ENCODE measurements at regions not wholly inside any gene's neighbourhood (a gene's known extent, or its start where the extent isn't known, plus 50 kb on each side); places are given as distances from the start of the nearest gene placed in this dataset.
"Not testable (repeated sequence)": the region's sequence is repeated elsewhere in the genome, so short reads cannot be mapped to it uniquely, and the experiment has no call there.

DNA sequence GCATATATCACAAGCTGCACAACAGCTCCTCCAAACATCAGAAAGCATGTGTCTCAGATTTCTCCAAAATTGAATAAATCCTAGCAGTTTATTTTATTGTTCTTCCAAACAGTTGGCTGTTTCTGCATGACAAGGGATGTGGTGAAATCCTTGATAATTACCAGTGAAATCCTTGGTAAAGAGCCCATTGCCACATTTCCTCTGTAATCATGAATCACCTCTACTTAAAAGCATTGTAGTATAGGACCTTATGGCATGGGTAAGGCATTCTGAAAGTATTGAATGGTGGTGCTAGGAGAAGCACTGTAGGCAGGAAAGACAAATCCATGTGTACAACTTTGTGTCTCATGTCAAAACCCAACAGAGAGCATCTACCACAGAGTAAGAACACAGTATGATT is 135.8 kb upstream of the NDST3 start:
- H3K27me3 ChIP-seq = no peaks in the 10 kb centered on the region
- no peak overlapping the region for H3K27ac ChIP-seq
- H3K4me3 ChIP-seq = no peak overlapping the region
- no peaks in the 10 kb centered on the region for H3K9me3 ChIP-seq
- intact Hi-C loops (cut with DNase I; ENCODE audit: low total_unique reads) = no loop called here
- no peaks in the 10 kb centered on the region for H3K36me3 ChIP-seq
- no peaks in the 10 kb centered on the region for H3K4me1 ChIP-seq
- no peak for TF ChIP-seq POLR2A (IDR thresholded peaks at IDR 0.05)
- TF ChIP-seq, protein P1, sequence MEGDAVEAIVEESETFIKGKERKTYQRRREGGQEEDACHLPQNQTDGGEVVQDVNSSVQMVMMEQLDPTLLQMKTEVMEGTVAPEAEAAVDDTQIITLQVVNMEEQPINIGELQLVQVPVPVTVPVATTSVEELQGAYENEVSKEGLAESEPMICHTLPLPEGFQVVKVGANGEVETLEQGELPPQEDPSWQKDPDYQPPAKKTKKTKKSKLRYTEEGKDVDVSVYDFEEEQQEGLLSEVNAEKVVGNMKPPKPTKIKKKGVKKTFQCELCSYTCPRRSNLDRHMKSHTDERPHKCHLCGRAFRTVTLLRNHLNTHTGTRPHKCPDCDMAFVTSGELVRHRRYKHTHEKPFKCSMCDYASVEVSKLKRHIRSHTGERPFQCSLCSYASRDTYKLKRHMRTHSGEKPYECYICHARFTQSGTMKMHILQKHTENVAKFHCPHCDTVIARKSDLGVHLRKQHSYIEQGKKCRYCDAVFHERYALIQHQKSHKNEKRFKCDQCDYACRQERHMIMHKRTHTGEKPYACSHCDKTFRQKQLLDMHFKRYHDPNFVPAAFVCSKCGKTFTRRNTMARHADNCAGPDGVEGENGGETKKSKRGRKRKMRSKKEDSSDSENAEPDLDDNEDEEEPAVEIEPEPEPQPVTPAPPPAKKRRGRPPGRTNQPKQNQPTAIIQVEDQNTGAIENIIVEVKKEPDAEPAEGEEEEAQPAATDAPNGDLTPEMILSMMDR (IDR thresholded peaks at IDR 0.05) = no peak
- DNase-seq = no peak

DNA sequence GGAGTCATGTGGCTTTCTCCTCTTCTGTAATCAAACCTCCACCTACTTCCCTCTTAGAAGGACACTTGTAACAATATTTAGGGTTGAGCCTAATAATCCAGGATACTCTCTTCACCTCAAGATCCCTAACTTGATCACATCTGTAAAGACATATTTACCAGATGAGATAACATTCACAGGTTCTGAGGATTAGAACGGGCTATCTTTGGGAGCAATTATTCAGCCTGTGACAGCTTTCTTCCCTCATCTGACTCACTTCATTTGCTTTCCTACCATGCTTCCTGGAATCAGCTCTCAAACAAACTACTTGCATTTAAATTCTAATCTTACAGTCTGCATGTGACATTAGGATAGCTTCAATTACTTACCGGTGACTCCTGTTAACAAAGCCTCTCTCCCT is 133.5 kb upstream of the NDST3 start:
- H3K27me3 ChIP-seq = no peaks in the 10 kb centered on the region

DNA sequence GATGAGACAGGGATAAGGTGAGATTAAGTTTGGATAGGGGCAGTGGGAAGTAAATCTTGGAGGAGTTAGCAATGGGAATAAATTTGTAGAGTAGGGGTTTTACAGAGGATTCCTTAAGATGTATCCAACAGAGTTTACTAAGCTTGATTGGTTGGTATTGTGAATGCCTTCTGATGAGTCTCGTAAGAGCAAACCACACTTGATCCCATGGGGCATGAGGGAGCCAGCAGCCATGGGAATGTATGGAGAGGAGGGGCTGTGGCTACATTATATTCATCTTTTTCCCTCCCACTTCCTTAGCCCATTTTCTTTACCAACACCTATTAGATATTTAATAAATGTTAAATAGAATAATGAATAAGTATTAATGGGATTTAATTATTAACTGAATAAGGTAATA is 126.6 kb upstream of the NDST3 start:
- H3K27ac ChIP-seq = no peak overlapping the region
- no peaks in the 10 kb centered on the region for H3K4me1 ChIP-seq
- no peak overlapping the region for H3K4me3 ChIP-seq
- no peaks in the 10 kb centered on the region for H3K27me3 ChIP-seq
- intact Hi-C loops (cut with DNase I; ENCODE audit: low total_unique reads) = no loop called here
- no peaks in the 10 kb centered on the region for H3K9me3 ChIP-seq
- DNase-seq = no peak
- H3K36me3 ChIP-seq = no peaks in the 10 kb centered on the region
- no peak for TF ChIP-seq POLR2A (IDR thresholded peaks at IDR 0.05)
- TF ChIP-seq, protein P1 (IDR thresholded peaks at IDR 0.05) = no peak

More for the DNA sequence above, 133.5 kb upstream of the NDST3 start:
- Histone ChIP-seq H3K4me1 (no peaks in the 10 kb centered on the region), H3K4me3 (no peak overlapping the region), H3K27ac (no peak overlapping the region), H3K36me3 (no peaks in the 10 kb centered on the region), H3K9me3 (no peaks in the 10 kb centered on the region)
- TF ChIP-seq, protein P1 (IDR thresholded peaks at IDR 0.05) = no peak
- intact Hi-C loops (cut with DNase I; ENCODE audit: low total_unique reads) = no loop called here
- no peak for DNase-seq

DNA sequence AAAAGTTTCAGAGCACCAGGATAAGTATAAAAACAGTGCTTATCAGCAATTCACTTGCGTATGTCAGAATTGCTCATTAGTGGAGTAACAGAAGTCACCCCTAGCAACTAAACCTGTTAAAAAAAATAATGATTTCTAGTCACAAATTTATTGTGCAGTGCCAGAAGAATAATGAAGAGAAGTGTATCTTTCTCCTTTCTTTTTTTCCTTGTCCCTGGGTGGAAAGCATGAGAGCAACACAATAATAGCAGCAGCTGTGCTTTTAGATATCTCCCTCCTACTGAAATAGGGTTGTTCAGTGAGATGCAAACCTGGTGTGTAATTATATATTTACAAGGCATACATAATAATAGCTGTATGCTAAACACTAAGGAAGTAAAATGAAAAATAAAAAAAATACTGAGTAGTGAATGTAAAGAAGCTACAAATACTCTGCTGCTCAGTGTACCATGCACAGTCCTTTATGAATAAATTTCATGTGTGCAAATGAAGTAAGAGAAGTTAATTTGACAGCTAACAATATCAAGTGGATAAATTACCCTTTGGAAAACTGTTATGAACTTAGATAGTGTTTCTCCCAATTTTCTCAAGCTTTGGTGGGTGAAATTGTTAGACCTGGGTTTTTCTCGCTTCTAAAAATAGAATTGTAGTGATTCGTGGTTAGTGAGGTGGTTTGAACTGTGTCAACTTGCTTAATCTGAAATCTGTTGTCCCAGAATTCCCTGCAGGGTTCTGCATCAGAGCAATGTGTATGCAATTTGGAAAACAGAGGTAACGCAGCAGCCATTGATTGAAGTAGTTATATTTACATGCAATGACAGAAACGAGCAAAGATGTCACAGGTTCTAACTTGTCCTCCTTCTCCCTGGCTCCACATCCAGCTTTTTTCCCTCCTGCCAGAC is 125.7 kb upstream of the NDST3 start:
- no peak for TF ChIP-seq POLR2A (IDR thresholded peaks at IDR 0.05)
- TF ChIP-seq, protein P1 (IDR thresholded peaks at IDR 0.05) = no peak
- no peaks in the 10 kb centered on the region for H3K36me3 ChIP-seq
- DNase-seq = no peak
- H3K27ac ChIP-seq = no peak overlapping the region
- intact Hi-C loops (cut with DNase I; ENCODE audit: low total_unique reads) = no loop called here
- no peak overlapping the region for H3K4me3 ChIP-seq
- no peaks in the 10 kb centered on the region for H3K4me1 ChIP-seq
- no peaks in the 10 kb centered on the region for H3K9me3 ChIP-seq
- H3K27me3 ChIP-seq = no peaks in the 10 kb centered on the region

DNA sequence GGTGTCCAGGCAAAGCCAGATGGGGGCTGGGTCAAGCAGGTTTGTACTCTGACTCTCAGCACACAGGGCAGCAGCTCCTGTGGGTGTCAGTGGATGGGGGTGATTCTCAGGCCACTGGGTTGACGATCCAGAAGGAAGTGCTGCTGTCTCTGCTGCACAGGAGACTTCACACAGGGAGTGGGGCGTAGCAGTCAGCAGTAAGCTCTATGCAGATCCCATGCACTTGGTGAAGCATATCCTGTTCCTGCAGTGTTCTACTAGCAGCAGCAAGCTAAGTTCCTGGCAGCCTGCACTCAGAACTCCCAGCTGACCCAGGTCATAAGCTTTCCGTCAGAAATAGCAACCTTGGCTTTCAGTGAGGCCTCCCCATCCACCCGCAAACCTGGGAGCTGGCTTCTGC is 117.6 kb upstream of the NDST3 start:
- Histone ChIP-seq H3K4me1 (no peaks in the 10 kb centered on the region), H3K27ac (no peak overlapping the region), H3K27me3 (no peaks in the 10 kb centered on the region), H3K4me3 (no peak overlapping the region), H3K36me3 (no peaks in the 10 kb centered on the region), H3K9me3 (no peaks in the 10 kb centered on the region)
- DNase-seq = no peak
- no peak for TF ChIP-seq POLR2A (IDR thresholded peaks at IDR 0.05)
- TF ChIP-seq, protein P1 (IDR thresholded peaks at IDR 0.05) = no peak
- intact Hi-C loops (cut with DNase I; ENCODE audit: low total_unique reads) = no loop called here

DNA sequence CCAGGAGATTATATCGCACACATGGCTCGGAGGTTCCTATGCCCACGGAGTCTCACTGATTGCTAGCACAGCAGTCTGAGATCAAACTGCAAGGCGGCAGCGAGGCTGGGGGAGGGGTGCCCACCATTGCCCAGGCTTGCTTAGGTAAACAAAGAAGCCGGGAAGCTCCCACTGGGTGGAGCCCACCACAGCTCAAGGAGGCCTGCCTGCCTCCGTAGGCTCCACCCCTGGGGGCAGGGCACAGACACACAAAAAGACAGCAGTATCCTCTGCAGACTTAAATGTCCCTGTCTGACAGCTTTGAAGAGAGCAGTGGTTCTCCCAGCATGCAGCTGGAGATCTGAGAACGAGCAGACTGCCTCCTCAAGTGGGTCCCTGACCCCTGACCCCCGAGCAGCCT is 112.0 kb upstream of the NDST3 start:
- DNase-seq; H3K9me3 ChIP-seq; H3K27ac ChIP-seq; H3K27me3 ChIP-seq; H3K36me3 ChIP-seq; intact Hi-C loops (cut with DNase I; ENCODE audit: low total_unique reads); H3K4me1 ChIP-seq; H3K4me3 ChIP-seq: not testable (repeated sequence)

- intact Hi-C loops (cut with DNase I; ENCODE audit: low total_unique reads); H3K4me3 ChIP-seq; H3K9me3 ChIP-seq; H3K27ac ChIP-seq; H3K4me1 ChIP-seq; H3K36me3 ChIP-seq; DNase-seq; H3K27me3 ChIP-seq: not testable (repeated sequence)
Observed at GRCh38 chr4:117927823-117928222, 106.5 kb upstream of the NDST3 start.
